ENCODE measurements at regions not wholly inside any gene's neighbourhood (a gene's known extent, or its start where the extent isn't known, plus 50 kb on each side); places are given as distances from the start of the nearest gene placed in this dataset.

- H3K4me3 ChIP-seq (ENCODE audit: low read length in 2 of 2) = no peak overlapping the region
- DNase-seq (ENCODE audit: low read depth in 6 of 9, low spot score in 9 of 9) = no peak
- H3K27ac ChIP-seq (ENCODE audit: low read depth in 1 of 2, low read length in 1 of 2) = no peak overlapping the region
- H3K4me1 ChIP-seq (ENCODE audit: control insufficient read depth in 2 of 2, insufficient read depth in 2 of 2, low read length in 2 of 2) = peaks cover 0 to 2% of the 10 kb centered on the region in 2 donors
- 88% methylated on average over 6 of the region's 6 CpGs for WGBS
- H3K27me3 ChIP-seq (ENCODE audit: control insufficient read depth in 2 of 2, insufficient read depth in 1 of 2, low read length in 1 of 2) = no peaks in the 10 kb centered on the region
- no peaks in the 10 kb centered on the region for H3K36me3 ChIP-seq (ENCODE audit: control insufficient read depth in 2 of 2, insufficient read depth in 2 of 2, low read length in 1 of 2)
- no peaks in the 10 kb centered on the region for H3K9me3 ChIP-seq (ENCODE audit: control insufficient read depth in 2 of 2, insufficient read depth in 1 of 2, low read length in 1 of 2)
These were observed 72.5 kb upstream of the AMPD3 start for GRCh38 chr11:10382518-10382917.

- Histone ChIP-seq H3K4me1 (ENCODE audit: control insufficient read depth in 2 of 2, insufficient read depth in 2 of 2, low read length in 2 of 2) (peaks cover 0 to 3% of the 10 kb centered on the region in 2 donors), H3K27ac (ENCODE audit: low read depth in 1 of 2, low read length in 1 of 2) (no peak overlapping the region), H3K36me3 (ENCODE audit: control insufficient read depth in 2 of 2, insufficient read depth in 2 of 2, low read length in 1 of 2) (no peaks in the 10 kb centered on the region), H3K4me3 (ENCODE audit: low read length in 2 of 2) (no peak overlapping the region), H3K9me3 (ENCODE audit: control insufficient read depth in 2 of 2, insufficient read depth in 1 of 2, low read length in 1 of 2) (no peaks in the 10 kb centered on the region), H3K27me3 (ENCODE audit: control insufficient read depth in 2 of 2, insufficient read depth in 1 of 2, low read length in 1 of 2) (no peaks in the 10 kb centered on the region)
- no peak for DNase-seq (ENCODE audit: low read depth in 6 of 9, low spot score in 9 of 9)
- WGBS = 97% methylated on average over 6 of the region's 6 CpGs
These were observed 69.4 kb upstream of the AMPD3 start for GRCh38 chr11:10385696-10386095.

- DNase-seq (ENCODE audit: low read depth in 6 of 9, low spot score in 9 of 9) = no peak
- Histone ChIP-seq H3K4me3 (ENCODE audit: low read length in 2 of 2) (no peak overlapping the region), H3K9me3 (ENCODE audit: control insufficient read depth in 2 of 2, insufficient read depth in 1 of 2, low read length in 1 of 2) (no peaks in the 10 kb centered on the region), H3K36me3 (ENCODE audit: control insufficient read depth in 2 of 2, insufficient read depth in 2 of 2, low read length in 1 of 2) (no peaks in the 10 kb centered on the region), H3K27me3 (ENCODE audit: control insufficient read depth in 2 of 2, insufficient read depth in 1 of 2, low read length in 1 of 2) (no peaks in the 10 kb centered on the region), H3K4me1 (ENCODE audit: control insufficient read depth in 2 of 2, insufficient read depth in 2 of 2, low read length in 2 of 2) (peaks cover 0 to 3% of the 10 kb centered on the region in 2 donors), H3K27ac (ENCODE audit: low read depth in 1 of 2, low read length in 1 of 2) (no peak overlapping the region)
- 74% methylated on average over 5 of the region's 5 CpGs for WGBS
These were observed 68.7 kb upstream of the AMPD3 start for GRCh38 chr11:10386361-10386760.

- WGBS = 87% methylated on average over 6 of the region's 6 CpGs
- H3K4me1 ChIP-seq (ENCODE audit: control insufficient read depth in 2 of 2, insufficient read depth in 2 of 2, low read length in 2 of 2) = peaks cover 0 to 3% of the 10 kb centered on the region in 2 donors
- no peaks in the 10 kb centered on the region for H3K27me3 ChIP-seq (ENCODE audit: control insufficient read depth in 2 of 2, insufficient read depth in 1 of 2, low read length in 1 of 2)
- H3K9me3 ChIP-seq (ENCODE audit: control insufficient read depth in 2 of 2, insufficient read depth in 1 of 2, low read length in 1 of 2) = no peaks in the 10 kb centered on the region
- DNase-seq (ENCODE audit: low read depth in 6 of 9, low spot score in 9 of 9) = no peak
- no peak overlapping the region for H3K27ac ChIP-seq (ENCODE audit: low read depth in 1 of 2, low read length in 1 of 2)
- no peaks in the 10 kb centered on the region for H3K36me3 ChIP-seq (ENCODE audit: control insufficient read depth in 2 of 2, insufficient read depth in 2 of 2, low read length in 1 of 2)
- no peak overlapping the region for H3K4me3 ChIP-seq (ENCODE audit: low read length in 2 of 2)
These were observed 68.2 kb upstream of the AMPD3 start for GRCh38 chr11:10386861-10387205.

GRCh38 chr11:10387206-10388083, 67.6 kb upstream of the AMPD3 start:
- Histone ChIP-seq H3K36me3 (ENCODE audit: control insufficient read depth in 2 of 2, insufficient read depth in 2 of 2, low read length in 1 of 2) (no peaks in the 10 kb centered on the region), H3K4me1 (ENCODE audit: control insufficient read depth in 2 of 2, insufficient read depth in 2 of 2, low read length in 2 of 2) (peaks cover 0 to 3% of the 10 kb centered on the region in 2 donors), H3K4me3 (ENCODE audit: low read length in 2 of 2) (no peak overlapping the region), H3K9me3 (ENCODE audit: control insufficient read depth in 2 of 2, insufficient read depth in 1 of 2, low read length in 1 of 2) (no peaks in the 10 kb centered on the region), H3K27me3 (ENCODE audit: control insufficient read depth in 2 of 2, insufficient read depth in 1 of 2, low read length in 1 of 2) (no peaks in the 10 kb centered on the region), H3K27ac (ENCODE audit: low read depth in 1 of 2, low read length in 1 of 2) (peak overlapping the region in 1 of 2 donors; percentile 61)
- 90% methylated on average over 17 of the region's 17 CpGs for WGBS
- no peak for DNase-seq (ENCODE audit: low read depth in 6 of 9, low spot score in 9 of 9)

GRCh38 chr11:10388101-10388500, 67.0 kb upstream of the AMPD3 start:
- Histone ChIP-seq H3K4me3 (ENCODE audit: low read length in 2 of 2) (no peak overlapping the region), H3K36me3 (ENCODE audit: control insufficient read depth in 2 of 2, insufficient read depth in 2 of 2, low read length in 1 of 2) (no peaks in the 10 kb centered on the region), H3K27me3 (ENCODE audit: control insufficient read depth in 2 of 2, insufficient read depth in 1 of 2, low read length in 1 of 2) (no peaks in the 10 kb centered on the region), H3K9me3 (ENCODE audit: control insufficient read depth in 2 of 2, insufficient read depth in 1 of 2, low read length in 1 of 2) (no peaks in the 10 kb centered on the region), H3K4me1 (ENCODE audit: control insufficient read depth in 2 of 2, insufficient read depth in 2 of 2, low read length in 2 of 2) (peaks cover 0 to 3% of the 10 kb centered on the region in 2 donors), H3K27ac (ENCODE audit: low read depth in 1 of 2, low read length in 1 of 2) (peak overlapping the region in 1 of 2 donors; percentile 61)
- 73% methylated on average over 5 of the region's 5 CpGs for WGBS
- no peak for DNase-seq (ENCODE audit: low read depth in 6 of 9, low spot score in 9 of 9)

- H3K27ac ChIP-seq (ENCODE audit: low read depth in 1 of 2, low read length in 1 of 2) = peak overlapping the region in 1 of 2 donors; percentile 36
- H3K4me1 ChIP-seq (ENCODE audit: control insufficient read depth in 2 of 2, insufficient read depth in 2 of 2, low read length in 2 of 2) = peaks cover 0 to 3% of the 10 kb centered on the region in 2 donors
- H3K36me3 ChIP-seq (ENCODE audit: control insufficient read depth in 2 of 2, insufficient read depth in 2 of 2, low read length in 1 of 2) = no peaks in the 10 kb centered on the region
- no peaks in the 10 kb centered on the region for H3K27me3 ChIP-seq (ENCODE audit: control insufficient read depth in 2 of 2, insufficient read depth in 1 of 2, low read length in 1 of 2)
- 69% methylated on average over 5 of the region's 5 CpGs for WGBS
- no peaks in the 10 kb centered on the region for H3K9me3 ChIP-seq (ENCODE audit: control insufficient read depth in 2 of 2, insufficient read depth in 1 of 2, low read length in 1 of 2)
- DNase-seq (ENCODE audit: low read depth in 6 of 9, low spot score in 9 of 9) = no peak
- no peak overlapping the region for H3K4me3 ChIP-seq (ENCODE audit: low read length in 2 of 2)
These were observed 66.5 kb upstream of the AMPD3 start for GRCh38 chr11:10388574-10388973.

- Histone ChIP-seq H3K27me3 (ENCODE audit: control insufficient read depth in 2 of 2, insufficient read depth in 1 of 2, low read length in 1 of 2) (no peaks in the 10 kb centered on the region), H3K27ac (ENCODE audit: low read depth in 1 of 2, low read length in 1 of 2) (no peak overlapping the region), H3K4me3 (ENCODE audit: low read length in 2 of 2) (no peak overlapping the region), H3K36me3 (ENCODE audit: control insufficient read depth in 2 of 2, insufficient read depth in 2 of 2, low read length in 1 of 2) (no peaks in the 10 kb centered on the region), H3K9me3 (ENCODE audit: control insufficient read depth in 2 of 2, insufficient read depth in 1 of 2, low read length in 1 of 2) (no peaks in the 10 kb centered on the region), H3K4me1 (ENCODE audit: control insufficient read depth in 2 of 2, insufficient read depth in 2 of 2, low read length in 2 of 2) (peaks cover 0 to 3% of the 10 kb centered on the region in 2 donors)
- DNase-seq (ENCODE audit: low read depth in 6 of 9, low spot score in 9 of 9) = no peak
These were observed 64.7 kb upstream of the AMPD3 start for GRCh38 chr11:10390375-10390774.

GRCh38 chr11:10392095-10393079, 62.7 kb upstream of the AMPD3 start:
- H3K27me3 ChIP-seq (ENCODE audit: control insufficient read depth in 2 of 2, insufficient read depth in 1 of 2, low read length in 1 of 2) = no peaks in the 10 kb centered on the region
- 97% methylated on average over 11 of the region's 11 CpGs for WGBS

More at GRCh38 chr11:10392095-10393079, 62.7 kb upstream of the AMPD3 start:
- Histone ChIP-seq H3K9me3 (ENCODE audit: control insufficient read depth in 2 of 2, insufficient read depth in 1 of 2, low read length in 1 of 2) (no peaks in the 10 kb centered on the region), H3K36me3 (ENCODE audit: control insufficient read depth in 2 of 2, insufficient read depth in 2 of 2, low read length in 1 of 2) (no peaks in the 10 kb centered on the region), H3K4me3 (ENCODE audit: low read length in 2 of 2) (no peak overlapping the region), H3K27ac (ENCODE audit: low read depth in 1 of 2, low read length in 1 of 2) (no peak overlapping the region), H3K4me1 (ENCODE audit: control insufficient read depth in 2 of 2, insufficient read depth in 2 of 2, low read length in 2 of 2) (peaks cover 0 to 2% of the 10 kb centered on the region in 2 donors)
- no peak for DNase-seq (ENCODE audit: low read depth in 6 of 9, low spot score in 9 of 9)
